Activated T-helper 2 cell treated with anti-CD3 and anti-CD28 coated beads, Interferon-gamma antibody, Interleukin-2, Interleukin-4, amounts not matched to agents 10 μg/mL and 5 μg/mL and 100 μg/mL, durations not matched to agents 14 hours and 24 hours and 36 hours (primary cell): ENCODE measurements at regions not wholly inside any gene's neighbourhood (a gene's known extent, or its start where the extent isn't known, plus 50 kb on each side); places are given as distances from the start of the nearest gene placed in this dataset.
"Not testable (repeated sequence)": the region's sequence is repeated elsewhere in the genome, so short reads cannot be mapped to it uniquely, and the experiment has no call there.

ENCODE experiments used
- DNase-seq: peaks from one replicate; pipeline ENCODE4 v3.0.0; 2021; ENCODE audit warnings: low spot score
- H3K27ac Mint-ChIP-seq: one replicate; pipeline ENCODE4 v1.8.0; 2021; ENCODE audit warnings: mixed read lengths
- H3K27me3 Mint-ChIP-seq: one replicate; pipeline ENCODE4 v1.8.0; 2021; ENCODE audit warnings: low read depth, mixed read lengths
- H3K36me3 Mint-ChIP-seq: one replicate; pipeline ENCODE4 v1.8.0; 2021; ENCODE audit warnings: low read depth, mixed read lengths
- H3K4me1 Mint-ChIP-seq: one replicate; pipeline ENCODE4 v1.8.0; 2021; ENCODE audit warnings: low read depth, mixed read lengths
- H3K4me3 Mint-ChIP-seq: one replicate; pipeline ENCODE4 v1.8.0; 2021; ENCODE audit warnings: low read depth, mild to moderate bottlenecking, moderate library complexity, mixed read lengths
- H3K9me3 Mint-ChIP-seq: one replicate; pipeline ENCODE4 v1.8.0; 2021; ENCODE audit warnings: mixed read lengths
- intact Hi-C: fragments of 100-400 bp; cut with micrococcal nuclease; formaldehyde crosslinking; loops from one replicate; pipeline ENCODE4 v1.15.1; 2023

- Mint-ChIP-seq H3K36me3 (no peaks in the 10 kb centered on the region), H3K27ac (no peak overlapping the region), H3K4me1 (no peaks in the 10 kb centered on the region), H3K27me3 (no peaks in the 10 kb centered on the region), H3K4me3 (no peak overlapping the region), H3K9me3 (no peaks in the 10 kb centered on the region)
- no peak for DNase-seq
- intact Hi-C loops, result no loop called here
Observed at GRCh38 chr3:74036102-74036501, 411.4 kb upstream of the PDZRN3 start.

GRCh38 chr3:74033806-74034205, 409.1 kb upstream of the PDZRN3 start:
- no peaks in the 10 kb centered on the region for H3K27me3 Mint-ChIP-seq
- H3K4me1 Mint-ChIP-seq, result no peaks in the 10 kb centered on the region
- no peak overlapping the region for H3K4me3 Mint-ChIP-seq
- DNase-seq, result no peak
- peaks cover 4% of the 10 kb centered on the region for H3K9me3 Mint-ChIP-seq
- H3K27ac Mint-ChIP-seq, result no peak overlapping the region
- intact Hi-C loops, result no loop called here
- no peaks in the 10 kb centered on the region for H3K36me3 Mint-ChIP-seq

GRCh38 chr3:74033381-74033780, 408.6 kb upstream of the PDZRN3 start:
- Mint-ChIP-seq H3K9me3 (peaks cover 4% of the 10 kb centered on the region), H3K27ac (no peak overlapping the region), H3K4me1 (no peaks in the 10 kb centered on the region), H3K27me3 (no peaks in the 10 kb centered on the region), H3K36me3 (no peaks in the 10 kb centered on the region), H3K4me3 (no peak overlapping the region)
- intact Hi-C loops, result no loop called here
- DNase-seq, result no peak

DNA sequence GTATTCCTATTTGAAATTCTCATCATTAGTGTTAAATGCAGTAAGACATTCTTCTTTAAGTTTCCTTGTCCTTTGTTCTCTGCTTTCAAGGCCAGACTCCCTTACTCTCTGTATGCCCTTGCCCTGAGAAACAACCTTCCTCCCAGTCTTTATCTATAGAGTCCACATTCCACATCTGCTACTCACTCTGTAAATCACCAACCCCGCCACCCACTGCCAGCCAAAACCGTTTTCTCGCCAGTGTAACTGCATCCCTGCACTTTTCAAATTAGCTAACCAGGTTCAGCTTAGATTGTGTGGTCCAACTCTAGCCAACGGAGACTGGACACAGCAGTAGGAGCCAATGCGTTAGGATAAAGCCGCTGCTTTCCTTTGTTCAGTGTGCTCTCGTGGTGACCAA, 402.4 kb upstream of the PDZRN3 start:
- Mint-ChIP-seq H3K27me3 (no peaks in the 10 kb centered on the region), H3K4me1 (no peaks in the 10 kb centered on the region), H3K27ac (no peak overlapping the region), H3K36me3 (no peaks in the 10 kb centered on the region), H3K9me3 (peaks cover 17% of the 10 kb centered on the region), H3K4me3 (no peak overlapping the region)
- intact Hi-C loops, result no loop called here
- DNase-seq, result no peak

DNA sequence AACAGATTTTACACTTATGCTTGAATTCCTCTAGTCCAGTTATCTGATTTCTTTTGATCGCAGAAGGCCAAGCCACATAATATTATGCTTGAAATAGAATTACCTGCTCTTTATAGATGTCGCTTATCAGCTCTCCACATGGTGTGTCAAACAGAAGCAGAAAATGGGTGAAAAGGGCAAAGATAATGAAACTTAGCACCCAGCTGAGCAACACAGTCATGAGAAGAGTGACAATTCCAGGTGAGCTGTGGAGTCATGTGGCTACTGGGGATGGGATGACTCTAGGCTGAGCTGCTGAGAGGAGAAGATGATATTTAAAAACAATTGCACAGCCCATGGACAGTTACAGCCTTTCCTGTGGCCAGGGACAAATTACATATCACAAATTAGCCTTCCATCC, 398.7 kb upstream of the PDZRN3 start:
- intact Hi-C loops, result no loop called here
- H3K36me3 Mint-ChIP-seq, result no peaks in the 10 kb centered on the region
- DNase-seq, result no peak
- no peak overlapping the region for H3K27ac Mint-ChIP-seq
- H3K9me3 Mint-ChIP-seq, result peaks cover 22% of the 10 kb centered on the region
- no peaks in the 10 kb centered on the region for H3K27me3 Mint-ChIP-seq
- no peak overlapping the region for H3K4me3 Mint-ChIP-seq
- no peaks in the 10 kb centered on the region for H3K4me1 Mint-ChIP-seq

GRCh38 chr3:74021449-74021848, 396.7 kb upstream of the PDZRN3 start:
- Mint-ChIP-seq H3K9me3 (peaks cover 18% of the 10 kb centered on the region), H3K27ac (no peak overlapping the region), H3K4me3 (no peak overlapping the region), H3K36me3 (no peaks in the 10 kb centered on the region), H3K27me3 (no peaks in the 10 kb centered on the region), H3K4me1 (no peaks in the 10 kb centered on the region)
- DNase-seq, result no peak
- intact Hi-C loops, result no loop called here

- H3K4me3 Mint-ChIP-seq, result no peak overlapping the region
- intact Hi-C loops, result no loop called here
- no peak overlapping the region for H3K27ac Mint-ChIP-seq
- no peaks in the 10 kb centered on the region for H3K4me1 Mint-ChIP-seq
- no peaks in the 10 kb centered on the region for H3K36me3 Mint-ChIP-seq
- H3K27me3 Mint-ChIP-seq, result no peaks in the 10 kb centered on the region
- DNase-seq, result no peak
- H3K9me3 Mint-ChIP-seq, result peaks cover 4% of the 10 kb centered on the region
Observed at GRCh38 chr3:74009961-74010844, 385.5 kb upstream of the PDZRN3 start.

GRCh38 chr3:74004386-74004785, 379.6 kb upstream of the PDZRN3 start:
- Mint-ChIP-seq H3K36me3 (no peaks in the 10 kb centered on the region), H3K4me1 (no peaks in the 10 kb centered on the region), H3K4me3 (no peak overlapping the region), H3K9me3 (peaks cover 8% of the 10 kb centered on the region), H3K27me3 (no peaks in the 10 kb centered on the region), H3K27ac (no peak overlapping the region)
- DNase-seq, result no peak
- intact Hi-C loops, result no loop called here

GRCh38 chr3:74003734-74004133, 379.0 kb upstream of the PDZRN3 start:
- DNase-seq, result no peak
- intact Hi-C loops, result no loop called here
- Mint-ChIP-seq H3K4me1 (no peaks in the 10 kb centered on the region), H3K27ac (no peak overlapping the region), H3K9me3 (peaks cover 10% of the 10 kb centered on the region), H3K36me3 (no peaks in the 10 kb centered on the region), H3K4me3 (no peak overlapping the region), H3K27me3 (no peaks in the 10 kb centered on the region)

DNA sequence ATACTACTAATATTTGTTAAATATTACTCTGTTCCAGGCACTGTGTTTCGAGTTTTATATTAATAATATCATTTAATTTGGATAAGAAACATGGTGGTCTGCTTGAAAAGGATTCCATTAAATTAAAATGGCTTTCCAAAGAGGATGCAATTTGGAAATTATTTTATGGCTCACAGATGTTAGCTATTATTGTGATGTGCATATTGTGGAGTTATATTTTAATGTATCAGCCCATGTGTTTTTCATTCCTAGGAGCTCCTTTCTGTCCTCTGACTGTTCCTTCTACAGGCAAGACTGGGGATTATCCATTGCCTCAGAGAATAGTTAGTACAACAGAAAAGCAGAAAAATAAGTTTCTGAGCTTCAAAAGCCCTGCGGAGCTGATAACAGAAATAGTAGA, 376.7 kb upstream of the PDZRN3 start:
- Mint-ChIP-seq H3K4me1 (no peaks in the 10 kb centered on the region), H3K36me3 (no peaks in the 10 kb centered on the region), H3K27me3 (no peaks in the 10 kb centered on the region), H3K9me3 (peaks cover 17% of the 10 kb centered on the region), H3K4me3 (no peak overlapping the region), H3K27ac (no peak overlapping the region)
- intact Hi-C loops, result no loop called here
- no peak for DNase-seq

- Mint-ChIP-seq H3K4me3 (no peak overlapping the region), H3K9me3 (peaks cover 14% of the 10 kb centered on the region), H3K27ac (no peak overlapping the region), H3K4me1 (no peaks in the 10 kb centered on the region), H3K36me3 (no peaks in the 10 kb centered on the region), H3K27me3 (no peaks in the 10 kb centered on the region)
- intact Hi-C loops, result no loop called here
- DNase-seq, result no peak
Observed at GRCh38 chr3:74000725-74001124, 376.0 kb upstream of the PDZRN3 start.

GRCh38 chr3:73999501-73999900, 374.8 kb upstream of the PDZRN3 start:
- Mint-ChIP-seq H3K4me3 (no peak overlapping the region), H3K9me3 (peaks cover 13% of the 10 kb centered on the region), H3K36me3 (no peaks in the 10 kb centered on the region), H3K27ac (no peak overlapping the region), H3K27me3 (no peaks in the 10 kb centered on the region), H3K4me1 (no peaks in the 10 kb centered on the region)
- intact Hi-C loops, result no loop called here
- no peak for DNase-seq

GRCh38 chr3:73990691-73991090, 365.9 kb upstream of the PDZRN3 start:
- intact Hi-C loops, H3K36me3 Mint-ChIP-seq, H3K27ac Mint-ChIP-seq, DNase-seq, H3K4me3 Mint-ChIP-seq, H3K4me1 Mint-ChIP-seq, H3K27me3 Mint-ChIP-seq: not testable (repeated sequence)
- H3K9me3 Mint-ChIP-seq, result peaks cover 24% of the 10 kb centered on the region

DNA sequence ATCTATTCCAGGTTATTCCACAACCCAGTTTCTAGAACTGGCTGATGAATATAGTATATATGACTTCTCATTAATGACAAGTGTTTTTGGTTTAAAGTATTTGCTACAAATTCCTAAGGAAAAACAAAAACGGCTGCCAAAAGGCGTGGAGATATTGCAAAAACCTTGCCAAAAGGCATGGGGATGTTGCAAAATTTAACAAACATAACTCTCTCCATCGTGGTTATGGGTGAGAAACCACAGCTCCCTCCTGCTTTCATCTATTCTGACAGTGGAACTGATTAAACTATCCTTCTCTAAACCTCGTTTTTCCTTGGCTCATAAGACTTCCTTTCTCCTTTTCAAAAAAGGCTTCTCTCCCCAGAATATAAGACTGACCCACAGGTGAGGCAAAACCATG, 342.0 kb upstream of the PDZRN3 start:
- H3K4me1 Mint-ChIP-seq, result no peaks in the 10 kb centered on the region
- no peaks in the 10 kb centered on the region for H3K27me3 Mint-ChIP-seq
- peaks cover 26% of the 10 kb centered on the region for H3K9me3 Mint-ChIP-seq
- intact Hi-C loops, result no loop called here
- H3K27ac Mint-ChIP-seq, result no peak overlapping the region
- DNase-seq, result no peak
- no peak overlapping the region for H3K4me3 Mint-ChIP-seq
- H3K36me3 Mint-ChIP-seq, result no peaks in the 10 kb centered on the region
